Fibroblast of lung (primary cell): ENCODE measurements at regions not wholly inside any gene's neighbourhood (a gene's known extent, or its start where the extent isn't known, plus 50 kb on each side); places are given as distances from the start of the nearest gene placed in this dataset.

Source experiments
- CTCF ChIP-seq, 2 donors: IDR thresholded peaks in 1 of 2; conservative IDR thresholded peaks in 1 of 2; 1 replicate in 1 of 2; 2 replicates in 1 of 2; pipeline ENCODE4 v1.5.1; 2011 to 2012; ENCODE audit warnings: low read length in 2 of 2, control low read depth in 1 of 2, inconsistent platforms in 1 of 2, low read depth in 1 of 2, mild to moderate bottlenecking in 1 of 2
- EZH2 ChIP-seq: IDR thresholded peaks from 2 replicates; pipeline ENCODE4 v1.5.1; 2012; ENCODE audit warnings: low read length, control low read depth, mild to moderate bottlenecking; ENCODE audit errors: missing control alignments

GRCh38 chr5:74179179-74179578, 461.3 kb downstream of the ENC1 start:
- TF ChIP-seq CTCF (conservative IDR thresholded peaks at IDR 0.05 in 1 of 2, IDR thresholded peaks at IDR 0.05 in 1 of 2; ENCODE audit: low read depth in 1 of 2, low read length in 2 of 2) (no peak), EZH2 (no peak)
